B cell (primary cell): ENCODE measurements at regions not wholly inside any gene's neighbourhood (a gene's known extent, or its start where the extent isn't known, plus 50 kb on each side); places are given as distances from the start of the nearest gene placed in this dataset.
"Not testable (repeated sequence)": the region's sequence is repeated elsewhere in the genome, so short reads cannot be mapped to it uniquely, and the experiment has no call there.

ENCODE experiments used
- ATAC-seq: fragments of 200-7000 bp; cut with Tn5 transposase; one replicate; pipeline ENCODE4 v1.10.0; 2021; ENCODE audit warnings: low read depth, mild to moderate bottlenecking, moderate number of reproducible peaks, moderate library complexity
- CTCF ChIA-PET: fragments of 350-600 bp; sonication (Branson Sonifier 250); formaldehyde crosslinking; loops from one replicate; lab custom pipeline; 2021; ENCODE audit warnings: antibody characterized with exemption, inconsistent platforms; lab: Charles Lee
- POLR2A ChIA-PET: fragments of 350-600 bp; sonication (Branson Sonifier 250); formaldehyde crosslinking; loops from one replicate; lab custom pipeline; 2021; ENCODE audit warnings: antibody characterized with exemption; lab: Charles Lee
- DNase-seq: peaks from one replicate; pipeline ENCODE4 v3.0.0; 2013
- H2AFZ ChIP-seq: 2 replicates; pipeline ENCODE4 v1.6.1; 2012; ENCODE audit warnings: mild to moderate bottlenecking, low read depth, low read length; ENCODE audit not compliant: insufficient read depth, poor library complexity, severe bottlenecking
- H3K27ac ChIP-seq, 2 donors: 1 replicate in 1 of 2; 2 replicates in 1 of 2; pipeline ENCODE4 v1.5.1; 2012 to 2013; ENCODE audit warnings: low read length in 2 of 2, mild to moderate bottlenecking in 2 of 2, moderate library complexity in 1 of 2
- H3K27me3 ChIP-seq, 4 experiments: fragments of 200-600 bp in 1 of 4; sonication (generic) in 1 of 4; replicated peaks in 1 of 4; 1 replicate in 2 of 4; 2 replicates in 2 of 4; pipeline versions ENCODE4 v1.6.1 to v1.7.0; 2013 to 2016; ENCODE audit warnings: low read length in 3 of 4, mild to moderate bottlenecking in 2 of 4, mixed read lengths in 1 of 4, moderate library complexity in 1 of 4; ENCODE audit not compliant: insufficient read depth in 4 of 4, control insufficient read depth in 3 of 4; ENCODE audit errors: control extremely low read depth in 1 of 4
- H3K36me3 ChIP-seq, 2 experiments: replicated peaks in 1 of 2; 1 replicate in 1 of 2; 2 replicates in 1 of 2; pipeline versions ENCODE4 v1.6.1 to v1.7.1; 2013; ENCODE audit warnings: low read length in 1 of 2; ENCODE audit not compliant: insufficient read depth in 2 of 2, control insufficient read depth in 1 of 2; ENCODE audit errors: control extremely low read depth in 1 of 2, extremely low read depth in 1 of 2
- H3K4me1 ChIP-seq, 2 donors: fragments of 200-600 bp in 1 of 2; sonication (generic) in 1 of 2; 1 replicate in 1 of 2; 2 replicates in 1 of 2; pipeline versions ENCODE4 v1.5.1 to v1.6.1; 2013 to 2017; ENCODE audit warnings: low read length in 2 of 2; ENCODE audit not compliant: control insufficient read depth in 2 of 2, insufficient read depth in 2 of 2
- H3K4me2 ChIP-seq: replicated peaks from 2 replicates; pipeline ENCODE3; 2012; ENCODE audit warnings: mild to moderate bottlenecking, low read depth, low read length; ENCODE audit not compliant: poor library complexity, severe bottlenecking
- H3K4me3 ChIP-seq, 5 experiments: fragments of 200-600 bp in 1 of 5; sonication (generic) in 1 of 5; 1 replicate in 3 of 5; 2 replicates in 2 of 5; pipeline versions ENCODE4 v1.5.1 to v1.7.0; 2011 to 2016; ENCODE audit warnings: low read length in 4 of 5, mild to moderate bottlenecking in 4 of 5, low read depth in 2 of 5, control low read depth in 1 of 5, moderate library complexity in 1 of 5; ENCODE audit not compliant: insufficient read depth in 1 of 5; ENCODE audit errors: control extremely low read depth in 1 of 5, extremely low read depth in 1 of 5
- H3K79me2 ChIP-seq: fragments of 200-600 bp; sonication (generic); one replicate; pipeline ENCODE4 v1.6.0; 2016; ENCODE audit warnings: low read length; ENCODE audit not compliant: control insufficient read depth, insufficient read depth
- H3K9ac ChIP-seq: fragments of 200-600 bp; sonication (generic); 2 replicates; pipeline ENCODE4 v1.6.1; 2017; ENCODE audit warnings: mild to moderate bottlenecking, low read length, moderate library complexity
- H3K9me3 ChIP-seq, 3 donors: one replicate each; pipeline versions ENCODE4 v1.6.1 to v1.7.1; 2013; ENCODE audit warnings: low read length in 2 of 3; ENCODE audit not compliant: control insufficient read depth in 2 of 3, insufficient read depth in 1 of 3; ENCODE audit errors: control extremely low read depth in 1 of 3
- H4K20me1 ChIP-seq: 2 replicates; pipeline ENCODE4 v1.6.0; 2012; ENCODE audit warnings: mild to moderate bottlenecking, low read length; ENCODE audit not compliant: insufficient read depth, control insufficient read depth, poor library complexity, severe bottlenecking
- H3K27ac Mint-ChIP-seq: one replicate; pipeline ENCODE4 v1.8.0; 2021; ENCODE audit warnings: mixed read lengths
- H3K27me3 Mint-ChIP-seq: one replicate; pipeline ENCODE4 v1.8.0; 2021; ENCODE audit warnings: mixed read lengths
- H3K4me1 Mint-ChIP-seq: one replicate; pipeline ENCODE4 v1.8.0; 2021; ENCODE audit warnings: mixed read lengths
- H3K4me3 Mint-ChIP-seq: one replicate; pipeline ENCODE4 v1.8.0; 2021; ENCODE audit warnings: mixed read lengths
- H3K9me3 Mint-ChIP-seq: one replicate; pipeline ENCODE4 v1.8.0; 2022; ENCODE audit warnings: mixed read lengths; ENCODE audit not compliant: insufficient read depth
- EZH2 ChIP-seq: IDR thresholded peaks from 2 replicates; pipeline ENCODE4 v1.6.1; 2012; ENCODE audit warnings: borderline replicate concordance, low read depth, mild to moderate bottlenecking, moderate library complexity, low read length; ENCODE audit not compliant: insufficient read depth, poor library complexity, severe bottlenecking
- WGBS: methylation state at CpG from one replicate; pipeline ENCODE4 v1.1.5; 2013; ENCODE audit warnings: missing lambda C conversion rate; ENCODE audit not compliant: insufficient coverage; 5-methylcytosine and 5-hydroxymethylcytosine counted together
- intact Hi-C: fragments of 100-400 bp; cut with micrococcal nuclease; formaldehyde crosslinking; loops from one replicate; pipeline ENCODE4 v1.10.0; 2022
- TF ChIP-seq, protein P1 (sequence below): fragments of 200-600 bp; IDR thresholded peaks from one replicate; pipeline ENCODE4 v1.8.0; 2022; ENCODE audit warnings: antibody characterized with exemption, mild to moderate bottlenecking

DNA sequence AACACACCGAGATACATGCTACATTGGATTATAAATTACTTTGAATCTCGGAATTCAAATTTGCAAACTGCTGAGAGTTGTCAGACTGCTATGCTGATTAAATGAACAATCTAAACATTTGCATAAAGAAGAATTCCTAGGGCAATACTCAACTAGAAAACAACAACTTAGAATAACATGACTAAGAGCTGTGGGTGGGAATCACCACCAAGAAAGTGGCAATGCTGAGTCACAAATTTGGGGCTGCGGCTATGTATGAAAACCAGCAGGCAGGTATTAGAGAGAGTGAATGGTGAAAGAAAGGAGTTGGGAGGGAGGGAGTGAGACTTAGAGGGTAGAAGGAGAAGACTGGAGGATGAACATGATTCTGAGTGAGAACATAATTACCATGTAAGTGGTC lies 559.5 kb downstream of the PIK3C3 start:
- Histone ChIP-seq H3K9me3 (peaks cover 0 to 4% (median 0%) of the 10 kb centered on the region in 3 donors), H3K9ac (no peak overlapping the region), H3K79me2 (no peaks in the 10 kb centered on the region), H2AFZ (no peak overlapping the region), H3K4me3 (no peak overlapping the region), H4K20me1 (no peaks in the 10 kb centered on the region), H3K27me3 (no peaks in the 10 kb centered on the region), H3K27ac (no peak overlapping the region), H3K4me1 (no peaks in the 10 kb centered on the region), H3K4me2 (no peak overlapping the region), H3K36me3 (no peaks in the 10 kb centered on the region)
- Mint-ChIP-seq H3K4me1 (no peaks in the 10 kb centered on the region), H3K4me3 (no peak overlapping the region), H3K9me3 (no peaks in the 10 kb centered on the region), H3K27me3 (no peaks in the 10 kb centered on the region), H3K27ac (no peak overlapping the region)
- 100% methylated on average over 1 of the region's 3 CpGs for WGBS
- TF ChIP-seq EZH2: no peak
- TF ChIP-seq, protein P1, sequence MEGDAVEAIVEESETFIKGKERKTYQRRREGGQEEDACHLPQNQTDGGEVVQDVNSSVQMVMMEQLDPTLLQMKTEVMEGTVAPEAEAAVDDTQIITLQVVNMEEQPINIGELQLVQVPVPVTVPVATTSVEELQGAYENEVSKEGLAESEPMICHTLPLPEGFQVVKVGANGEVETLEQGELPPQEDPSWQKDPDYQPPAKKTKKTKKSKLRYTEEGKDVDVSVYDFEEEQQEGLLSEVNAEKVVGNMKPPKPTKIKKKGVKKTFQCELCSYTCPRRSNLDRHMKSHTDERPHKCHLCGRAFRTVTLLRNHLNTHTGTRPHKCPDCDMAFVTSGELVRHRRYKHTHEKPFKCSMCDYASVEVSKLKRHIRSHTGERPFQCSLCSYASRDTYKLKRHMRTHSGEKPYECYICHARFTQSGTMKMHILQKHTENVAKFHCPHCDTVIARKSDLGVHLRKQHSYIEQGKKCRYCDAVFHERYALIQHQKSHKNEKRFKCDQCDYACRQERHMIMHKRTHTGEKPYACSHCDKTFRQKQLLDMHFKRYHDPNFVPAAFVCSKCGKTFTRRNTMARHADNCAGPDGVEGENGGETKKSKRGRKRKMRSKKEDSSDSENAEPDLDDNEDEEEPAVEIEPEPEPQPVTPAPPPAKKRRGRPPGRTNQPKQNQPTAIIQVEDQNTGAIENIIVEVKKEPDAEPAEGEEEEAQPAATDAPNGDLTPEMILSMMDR: no peak
- POLR2A ChIA-PET: no interaction called here
- DNase-seq: no peak
- CTCF ChIA-PET: no interaction called here
- intact Hi-C loops: no loop called here
- ATAC-seq: no peak

DNA sequence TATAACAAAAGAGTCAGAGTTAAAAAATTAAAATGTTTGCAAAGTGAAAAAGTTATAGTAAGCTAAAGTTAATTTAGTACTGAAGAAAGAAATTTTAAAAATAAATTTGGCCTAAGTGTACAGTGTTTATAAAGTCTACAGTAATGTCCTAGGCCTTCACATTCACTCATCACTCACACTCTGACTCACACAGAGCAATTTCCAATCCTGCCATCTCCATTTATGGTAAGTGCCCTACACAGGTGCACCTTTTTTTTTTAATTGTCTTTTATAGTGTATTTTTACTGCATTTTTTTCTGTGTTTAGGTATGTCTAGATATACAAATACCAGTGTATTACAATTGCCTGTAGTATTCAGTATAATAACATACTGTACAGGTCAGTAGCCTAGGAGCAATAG lies 562.9 kb downstream of the PIK3C3 start:
- TF ChIP-seq, protein P1: no peak
- no peak for TF ChIP-seq EZH2
- Mint-ChIP-seq H3K4me3 (no peak overlapping the region), H3K4me1 (no peaks in the 10 kb centered on the region), H3K27me3 (no peaks in the 10 kb centered on the region), H3K9me3 (no peaks in the 10 kb centered on the region), H3K27ac (no peak overlapping the region)
- H3K79me2 ChIP-seq: no peaks in the 10 kb centered on the region
- H3K36me3 ChIP-seq: no peaks in the 10 kb centered on the region
- H3K9me3 ChIP-seq: peaks cover 0 to 4% (median 0%) of the 10 kb centered on the region in 3 donors
- ChIA-PET POLR2A (no interaction called here), CTCF (no interaction called here)
- H2AFZ ChIP-seq: no peak overlapping the region
- no peaks in the 10 kb centered on the region for H4K20me1 ChIP-seq
- no peak for ATAC-seq
- DNase-seq: no peak
- H3K27ac ChIP-seq: no peak overlapping the region
- intact Hi-C loops: no loop called here
- no peaks in the 10 kb centered on the region for H3K4me1 ChIP-seq
- no peak overlapping the region for H3K4me2 ChIP-seq
- no peaks in the 10 kb centered on the region for H3K27me3 ChIP-seq
- H3K9ac ChIP-seq: no peak overlapping the region
- no peak overlapping the region for H3K4me3 ChIP-seq

DNA sequence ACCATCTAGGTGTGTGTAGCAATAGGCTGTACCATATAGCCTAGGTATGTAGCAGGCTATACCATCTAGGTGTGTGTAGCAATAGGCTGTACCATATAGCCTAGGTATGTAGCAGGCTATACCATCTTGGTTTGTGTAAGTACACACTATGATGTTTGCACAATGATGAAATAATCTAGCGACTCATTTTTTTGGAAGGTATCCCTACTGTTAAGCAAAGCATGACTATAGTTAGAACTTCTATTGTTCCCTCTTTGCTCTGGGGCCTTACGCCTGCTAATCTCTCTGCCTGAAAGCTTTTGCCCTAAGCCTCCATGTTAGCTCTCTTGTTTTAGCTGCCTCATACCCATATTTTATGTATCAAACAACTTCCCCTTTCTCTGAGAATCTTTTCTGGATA lies 563.3 kb downstream of the PIK3C3 start:
- CTCF ChIA-PET: not testable (repeated sequence)

More for the DNA sequence above, 563.3 kb downstream of the PIK3C3 start:
- H3K27ac Mint-ChIP-seq, H3K4me3 Mint-ChIP-seq, intact Hi-C loops, H3K4me3 ChIP-seq, H3K4me1 Mint-ChIP-seq, H3K9me3 ChIP-seq, H2AFZ ChIP-seq, POLR2A ChIA-PET, H3K36me3 ChIP-seq, H3K27me3 Mint-ChIP-seq, H3K27ac ChIP-seq, H3K79me2 ChIP-seq, H3K4me2 ChIP-seq, DNase-seq, H4K20me1 ChIP-seq, H3K9me3 Mint-ChIP-seq, H3K27me3 ChIP-seq, ATAC-seq, H3K9ac ChIP-seq, H3K4me1 ChIP-seq: not testable (repeated sequence)
- 73% methylated on average over 2 of the region's 2 CpGs for WGBS
